GM21390 (cell line): ENCODE measurements at regions not wholly inside any gene's neighbourhood (a gene's known extent, or its start where the extent isn't known, plus 50 kb on each side); places are given as distances from the start of the nearest gene placed in this dataset.

Source experiments
- ATAC-seq: cut with Tn5 transposase; IDR thresholded peaks from one replicate; pipeline ENCODE4 v1.9.1; 2021; ENCODE audit not compliant: unreplicated experiment

DNA sequence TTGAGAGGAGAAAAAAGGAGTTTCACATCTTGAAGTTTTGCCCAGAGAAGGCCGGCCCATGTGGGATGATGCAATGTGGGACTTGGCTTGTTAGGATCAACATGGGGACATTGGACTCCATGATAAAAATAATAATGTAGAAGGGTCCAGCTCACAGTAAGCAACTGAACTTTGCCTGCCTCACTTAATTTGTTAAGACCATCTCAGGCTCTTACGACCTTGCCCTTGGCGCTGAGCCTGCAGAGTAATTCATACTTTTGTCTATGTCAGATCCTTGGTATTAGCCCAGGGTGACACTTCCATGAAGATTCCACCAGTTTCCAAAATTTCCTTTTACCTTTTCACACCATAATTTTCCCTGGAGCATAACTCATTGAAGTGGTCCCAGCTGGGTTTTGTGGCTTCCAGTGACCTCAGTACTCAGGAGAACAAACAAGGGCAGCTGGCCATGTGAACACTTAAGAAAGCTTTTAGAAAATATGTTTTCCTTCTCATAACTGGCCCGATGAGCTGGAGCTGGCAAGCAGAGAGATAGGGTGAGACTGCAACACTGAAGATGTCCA, 315.4 kb upstream of the RASGRP1 start:
- ATAC-seq = no peak

GRCh38 chr15:38882221-38882620, 317.6 kb upstream of the RASGRP1 start:
- no peak for ATAC-seq

DNA sequence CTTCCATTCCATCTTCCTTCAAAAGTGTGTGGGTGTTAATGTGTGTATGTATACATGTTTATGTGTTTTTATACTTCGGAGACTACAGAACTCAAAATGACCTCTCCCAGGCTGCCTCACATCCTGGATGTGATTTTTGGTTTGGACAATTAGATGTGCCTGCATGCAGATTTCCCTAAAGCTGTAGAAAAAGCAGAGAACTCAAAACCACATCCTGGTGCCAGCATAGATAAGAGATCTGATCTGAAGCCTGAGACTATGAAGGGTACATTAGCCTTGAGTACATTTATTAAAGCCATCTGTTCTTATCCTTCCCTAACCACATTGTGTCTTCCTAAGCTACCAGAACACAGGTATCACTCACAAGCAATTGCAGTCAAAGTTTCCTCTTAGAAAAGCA, 319.4 kb upstream of the RASGRP1 start:
- ATAC-seq = no peak

DNA sequence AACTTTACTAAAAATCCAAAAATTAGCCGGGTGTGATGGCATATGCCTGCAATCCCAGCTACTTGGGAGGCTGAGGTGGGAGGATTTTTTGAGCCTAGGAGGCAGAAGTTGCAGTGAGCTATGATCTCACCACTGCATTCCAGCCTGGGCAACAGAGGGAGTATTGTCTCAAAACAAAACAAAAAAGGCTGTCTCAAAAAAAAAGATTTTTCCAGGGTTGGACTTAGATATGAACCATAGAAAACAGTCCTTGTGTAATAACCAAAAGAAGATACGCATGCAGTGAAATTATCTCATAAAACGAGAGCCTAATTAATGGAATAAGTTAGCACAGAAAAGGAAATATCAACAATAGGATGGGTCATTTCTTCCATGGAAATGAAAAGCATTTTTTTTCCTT, 320.4 kb upstream of the RASGRP1 start:
- ATAC-seq = no peak

- ATAC-seq = no peak
Observed at GRCh38 chr15:38885471-38885952, 320.9 kb upstream of the RASGRP1 start.

DNA sequence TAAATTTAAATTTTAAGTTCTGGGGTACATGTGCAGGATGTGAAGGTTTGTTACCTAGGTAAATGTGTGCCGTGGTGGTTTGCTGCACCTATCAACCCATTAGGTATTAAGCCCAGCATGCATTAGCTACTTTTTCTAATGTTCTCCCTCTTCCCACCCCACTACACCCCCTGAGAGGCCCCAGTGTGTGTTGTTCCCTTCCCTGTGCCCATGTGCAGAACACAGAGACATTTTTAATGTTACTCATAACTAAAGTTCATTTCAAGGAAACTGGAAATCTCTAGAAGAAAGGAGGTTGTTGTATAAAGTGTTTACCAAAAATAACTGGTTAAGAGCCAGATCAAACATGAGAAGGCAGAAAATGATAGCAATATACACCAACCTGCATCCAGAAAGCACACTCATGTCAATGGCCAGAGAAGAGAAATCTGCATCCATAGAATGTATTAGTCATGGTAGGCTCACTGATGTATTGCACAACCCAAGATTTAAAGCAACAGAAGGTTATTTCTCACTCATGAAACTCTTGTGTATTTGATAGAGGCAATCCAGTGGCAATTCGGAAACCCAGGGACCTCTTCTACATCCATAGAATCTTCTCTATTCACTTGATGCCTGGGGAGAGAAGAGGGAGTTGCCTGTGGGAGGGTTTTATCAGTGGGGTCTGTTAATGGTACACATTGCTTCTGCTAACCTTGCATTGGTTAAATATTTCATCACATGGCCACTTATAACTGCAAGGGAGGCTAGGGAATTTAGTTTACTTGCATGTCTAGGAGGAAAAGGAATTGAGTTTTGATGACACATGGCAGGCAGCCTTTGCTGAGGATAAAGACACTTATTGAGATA, 321.9 kb upstream of the RASGRP1 start:
- no peak for ATAC-seq

DNA sequence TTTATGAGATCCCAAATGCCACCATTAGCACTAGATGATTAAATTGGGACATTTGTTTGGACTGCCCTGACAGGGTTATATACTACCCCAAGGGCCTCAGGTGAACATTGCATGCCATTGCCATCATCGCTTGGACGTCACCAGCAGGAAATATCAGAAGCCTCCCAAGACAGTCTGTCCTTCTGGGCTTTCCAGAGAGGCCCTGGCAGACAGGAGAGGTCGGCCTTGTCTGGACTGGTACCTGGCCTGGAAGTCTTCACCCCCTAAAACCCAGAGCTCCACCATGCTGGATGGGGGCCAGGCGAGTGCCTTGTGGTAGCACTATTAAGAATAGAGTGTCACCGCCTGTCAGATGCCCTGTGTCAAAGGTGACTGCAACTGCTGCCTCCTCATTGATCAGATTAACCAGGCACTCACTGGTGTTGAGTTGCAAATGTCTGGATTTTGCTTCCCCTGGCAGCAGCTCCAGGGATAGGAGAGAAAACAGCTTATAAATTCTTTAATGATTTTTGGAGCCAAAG, 324.1 kb upstream of the RASGRP1 start:
- no peak for ATAC-seq

- ATAC-seq = no peak
Observed at GRCh38 chr15:38890194-38890593, 325.6 kb upstream of the RASGRP1 start.

DNA sequence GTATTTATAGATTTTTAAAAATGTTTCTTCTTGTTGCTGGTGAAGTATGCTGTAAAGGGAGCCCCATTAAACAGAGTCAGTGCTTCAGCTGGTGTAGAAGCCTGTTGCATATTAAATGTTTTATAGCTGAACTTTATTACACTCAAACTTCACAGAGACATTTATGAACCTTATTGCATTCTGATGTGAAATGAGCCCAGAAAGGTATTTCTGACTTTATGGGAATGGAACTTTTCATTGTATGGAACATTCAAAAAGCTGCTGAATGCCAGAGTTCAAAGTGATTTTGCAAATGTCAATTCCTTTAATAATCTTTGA, 329.3 kb upstream of the RASGRP1 start:
- ATAC-seq = no peak

DNA sequence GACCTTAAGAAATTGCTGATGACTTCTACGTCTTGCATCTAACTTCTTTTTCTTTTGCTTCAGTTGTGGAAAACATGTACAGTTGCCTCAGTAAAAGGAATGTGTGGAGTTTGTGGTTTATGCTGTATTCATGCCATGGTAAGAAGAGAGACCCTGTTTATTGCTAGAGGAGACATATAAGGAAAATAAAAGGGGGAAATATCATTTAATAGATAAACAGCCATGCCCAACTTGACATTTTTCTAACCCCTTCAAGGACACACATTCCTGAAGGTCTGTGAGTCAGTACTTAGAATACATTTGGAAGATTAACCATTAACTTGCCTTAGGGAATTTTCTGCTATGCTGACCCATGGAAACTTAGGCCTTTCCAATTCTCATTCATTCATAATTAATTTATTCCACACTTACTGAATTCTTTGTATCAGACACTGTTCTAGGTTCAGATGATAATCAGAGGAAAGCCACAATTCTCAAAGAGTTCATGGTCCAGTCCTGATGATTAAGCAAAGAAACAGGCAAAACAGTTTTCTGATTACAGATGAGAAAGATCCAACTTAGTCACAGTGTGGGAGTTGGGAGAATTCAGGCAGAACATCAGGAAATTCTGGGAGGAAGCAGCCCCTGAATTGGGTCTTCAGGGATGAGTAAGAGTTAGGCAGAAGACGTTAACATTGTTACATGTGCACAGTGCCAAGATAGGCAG, 329.8 kb upstream of the RASGRP1 start:
- ATAC-seq = no peak

GRCh38 chr15:38895326-38896255, 331.0 kb upstream of the RASGRP1 start:
- ATAC-seq = no peak

- ATAC-seq = no peak
Observed at GRCh38 chr15:38896647-38897046, 332.0 kb upstream of the RASGRP1 start.

GRCh38 chr15:38897551-38897950, 332.9 kb upstream of the RASGRP1 start:
- no peak for ATAC-seq

DNA sequence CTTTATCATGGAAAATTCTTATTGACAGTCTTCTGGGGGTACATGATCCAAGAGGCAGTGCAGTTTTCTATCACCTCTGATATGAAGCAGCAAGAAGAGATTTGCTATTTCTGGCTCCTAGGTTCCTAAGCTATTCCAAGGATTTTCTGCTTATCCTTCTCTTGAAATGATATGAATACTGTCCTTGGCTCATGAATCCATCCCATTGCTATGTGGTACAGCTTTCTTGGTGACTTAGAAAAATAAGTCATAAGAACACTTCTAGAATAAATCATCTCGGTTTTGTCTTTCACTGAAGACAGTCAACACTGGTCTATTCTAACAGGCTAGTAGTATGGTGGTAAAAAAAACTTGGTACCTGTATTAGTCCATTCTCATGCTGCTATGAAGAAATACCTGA, 333.6 kb upstream of the RASGRP1 start:
- no peak for ATAC-seq

DNA sequence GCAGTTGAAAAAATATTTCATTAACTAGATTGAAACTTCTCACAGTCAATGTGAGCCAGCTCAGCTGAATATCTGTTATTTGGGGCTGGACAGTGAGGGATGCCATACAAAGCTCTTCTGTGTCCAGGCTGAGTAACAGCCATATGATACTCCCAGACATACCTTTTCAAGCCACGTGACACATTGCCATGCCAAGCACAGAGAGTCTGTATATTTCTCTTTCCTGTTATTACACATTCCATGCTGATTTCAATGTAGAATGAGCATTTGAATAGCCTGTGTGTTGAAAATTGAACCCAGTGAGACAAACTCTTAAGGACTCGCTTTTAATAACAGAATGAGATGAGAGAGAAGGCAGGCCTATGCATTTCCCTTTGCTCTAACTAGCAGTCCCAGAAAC, 334.7 kb upstream of the RASGRP1 start:
- ATAC-seq = no peak

- ATAC-seq = no peak
Observed at GRCh38 chr15:38904298-38904697, 339.7 kb upstream of the RASGRP1 start.

DNA sequence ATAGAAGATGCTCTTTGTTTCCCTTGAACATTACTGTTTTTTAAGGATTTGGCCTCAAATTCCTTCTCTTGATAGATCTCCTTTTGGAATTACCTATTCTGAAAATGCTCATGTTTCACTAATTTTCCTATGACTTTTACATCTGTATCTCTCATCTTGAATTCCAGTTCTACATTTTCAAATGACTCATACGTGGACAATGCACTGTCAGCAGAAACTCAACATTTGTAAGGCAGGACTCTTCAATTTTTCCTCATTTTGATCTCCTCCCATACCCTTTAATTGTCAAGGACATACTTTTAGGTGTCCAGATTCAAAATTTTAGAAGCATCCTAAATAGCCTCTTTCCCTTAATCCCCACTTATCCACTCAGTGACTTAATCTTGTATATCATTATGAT, 341.0 kb upstream of the RASGRP1 start:
- ATAC-seq = no peak

DNA sequence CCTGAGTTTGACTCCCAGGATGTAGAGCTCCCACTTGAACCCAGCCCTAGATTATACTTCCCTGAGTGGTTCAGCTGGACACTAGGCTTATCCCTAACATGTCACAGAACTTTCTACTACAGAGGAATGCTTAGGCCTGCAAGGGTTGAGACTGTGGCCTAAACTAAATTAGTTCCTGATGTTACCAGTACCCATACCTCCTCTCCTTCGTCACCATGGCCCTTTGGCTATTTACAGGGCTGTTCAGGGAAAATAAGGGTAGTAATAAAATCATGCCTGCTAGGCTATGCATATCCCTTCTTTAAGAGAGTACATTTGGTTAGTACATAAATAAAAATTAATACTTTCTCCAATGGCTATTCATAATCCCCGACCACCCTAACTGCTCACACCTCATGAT, 356.4 kb upstream of the RASGRP1 start:
- no peak for ATAC-seq

DNA sequence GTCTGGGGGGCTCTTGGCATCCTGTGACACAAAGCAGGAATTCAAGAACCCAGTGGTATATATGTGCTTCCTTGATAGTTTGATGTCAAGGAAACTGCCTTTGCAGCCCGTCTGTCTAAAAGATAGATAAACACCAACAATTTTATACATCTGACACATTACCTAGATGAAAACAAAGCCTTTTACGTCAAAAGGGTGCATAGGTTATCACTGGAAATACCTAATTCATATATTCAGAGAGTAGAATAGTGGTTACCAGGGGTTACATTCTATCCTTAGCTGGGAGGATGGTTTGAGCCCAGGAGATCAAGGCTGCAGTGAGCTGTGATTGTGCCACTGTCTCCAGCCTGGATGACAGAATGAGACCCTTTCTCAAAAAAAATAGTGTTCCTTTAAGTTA, 356.9 kb upstream of the RASGRP1 start:
- no peak for ATAC-seq

DNA sequence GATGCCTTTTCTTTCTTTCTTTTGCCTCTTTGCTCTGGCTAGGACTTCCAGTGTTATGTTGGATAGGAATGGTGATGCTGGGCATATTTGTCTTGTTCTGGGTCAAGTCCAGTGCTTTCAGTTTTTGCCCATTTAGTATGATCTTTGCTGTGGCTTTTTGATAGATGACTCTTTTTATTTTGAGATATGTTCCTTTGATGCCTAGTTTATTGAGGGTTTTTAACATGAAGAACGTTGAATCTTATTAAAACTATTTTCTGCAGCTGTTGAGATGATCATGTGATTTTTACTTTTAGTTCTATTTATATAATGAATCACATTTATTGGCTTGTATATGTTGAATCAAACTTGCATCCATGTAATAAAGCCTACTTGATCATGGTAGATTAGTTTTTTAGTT, 363.8 kb upstream of the RASGRP1 start:
- ATAC-seq = no peak
